ENCODE measurements at regions not wholly inside any gene's neighbourhood (a gene's known extent, or its start where the extent isn't known, plus 50 kb on each side); places are given as distances from the start of the nearest gene placed in this dataset.

DNA sequence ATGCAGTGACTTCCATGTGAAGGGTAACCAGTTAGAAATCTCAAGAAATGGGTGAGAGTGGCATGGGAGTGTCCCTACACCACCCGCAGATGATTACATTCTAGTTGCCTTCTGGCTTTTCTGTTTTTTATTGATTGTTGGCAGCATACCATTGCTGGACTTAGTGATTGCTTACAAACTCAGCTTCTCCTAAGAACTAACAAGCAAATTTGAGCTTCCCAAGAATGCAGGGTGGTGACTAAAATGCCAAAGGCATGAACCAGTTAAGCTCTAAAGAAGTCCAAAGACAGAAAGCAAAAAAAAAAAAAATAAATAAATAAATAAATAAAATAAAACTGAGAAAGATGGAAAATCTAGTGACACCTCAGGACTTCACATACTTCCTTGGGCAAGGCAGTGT lies 245.5 kb upstream of the PARD3B start:
- WGBS (ENCODE audit: low lambda C conversion rate) = 72% methylated on average over 1 of the region's 1 CpG
- Histone ChIP-seq H3K27me3 (ENCODE audit: control insufficient read depth in 1 of 2, insufficient read depth in 2 of 2, low read length in 2 of 2) (no peaks in the 10 kb centered on the region), H4K20me1 (ENCODE audit: insufficient read depth, low read length) (no peaks in the 10 kb centered on the region), H3K9ac (ENCODE audit: insufficient read depth, low read depth, low read length) (no peak overlapping the region), H3K9me3 (ENCODE audit: low read length) (no peaks in the 10 kb centered on the region), H3K4me1 (ENCODE audit: insufficient read depth, low read length) (no peaks in the 10 kb centered on the region), H3K27ac (ENCODE audit: extremely low read length, insufficient read depth, low read length) (no peak overlapping the region), H3K79me2 (ENCODE audit: insufficient read depth, low read length) (no peaks in the 10 kb centered on the region), H3K4me2 (ENCODE audit: low read depth, low read length) (no peak overlapping the region), H3K36me3 (replicated peaks in 1 of 2; ENCODE audit: control insufficient read depth in 1 of 2, insufficient read depth in 2 of 2, low read length in 2 of 2) (no peaks in the 10 kb centered on the region), H3K4me3 (replicated peaks in 1 of 3; ENCODE audit: insufficient read depth in 1 of 3, low read depth in 2 of 3, low read length in 3 of 3) (no peak overlapping the region), H2AFZ (ENCODE audit: low read length) (no peak overlapping the region)
- BruUV-seq (replicated peaks) = no TSS peak
- POLR2A ChIA-PET = no interaction called here
- FAIRE-seq (no peak), DNase-seq (ENCODE audit: low spot score) (no peak), ATAC-seq (no peak)
- CTCF ChIA-PET (ENCODE audit: low intra/inter-chr PET ratio, low total read pairs) = no interaction called here
- in situ Hi-C loops (cut with HindIII; ENCODE audit: extremely low pct_ligation_motif_present, low pct_unique_long_range_greater_than_20kb) = no loop called here
- intact Hi-C loops (cut with micrococcal nuclease; ENCODE audit: unreplicated experiment) = no loop called here
- TF ChIP-seq SRSF4 (IDR thresholded peaks at IDR 0.05; ENCODE audit: low read depth, low read length, poor library complexity, severe bottlenecking) = no peak
- TF ChIP-seq, protein P1, sequence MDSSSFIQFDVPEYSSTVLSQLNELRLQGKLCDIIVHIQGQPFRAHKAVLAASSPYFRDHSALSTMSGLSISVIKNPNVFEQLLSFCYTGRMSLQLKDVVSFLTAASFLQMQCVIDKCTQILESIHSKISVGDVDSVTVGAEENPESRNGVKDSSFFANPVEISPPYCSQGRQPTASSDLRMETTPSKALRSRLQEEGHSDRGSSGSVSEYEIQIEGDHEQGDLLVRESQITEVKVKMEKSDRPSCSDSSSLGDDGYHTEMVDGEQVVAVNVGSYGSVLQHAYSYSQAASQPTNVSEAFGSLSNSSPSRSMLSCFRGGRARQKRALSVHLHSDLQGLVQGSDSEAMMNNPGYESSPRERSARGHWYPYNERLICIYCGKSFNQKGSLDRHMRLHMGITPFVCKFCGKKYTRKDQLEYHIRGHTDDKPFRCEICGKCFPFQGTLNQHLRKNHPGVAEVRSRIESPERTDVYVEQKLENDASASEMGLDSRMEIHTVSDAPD (CRISPR knock-in tag; IDR thresholded peaks at IDR 0.05) = no peak
- TF ChIP-seq, protein P2, sequence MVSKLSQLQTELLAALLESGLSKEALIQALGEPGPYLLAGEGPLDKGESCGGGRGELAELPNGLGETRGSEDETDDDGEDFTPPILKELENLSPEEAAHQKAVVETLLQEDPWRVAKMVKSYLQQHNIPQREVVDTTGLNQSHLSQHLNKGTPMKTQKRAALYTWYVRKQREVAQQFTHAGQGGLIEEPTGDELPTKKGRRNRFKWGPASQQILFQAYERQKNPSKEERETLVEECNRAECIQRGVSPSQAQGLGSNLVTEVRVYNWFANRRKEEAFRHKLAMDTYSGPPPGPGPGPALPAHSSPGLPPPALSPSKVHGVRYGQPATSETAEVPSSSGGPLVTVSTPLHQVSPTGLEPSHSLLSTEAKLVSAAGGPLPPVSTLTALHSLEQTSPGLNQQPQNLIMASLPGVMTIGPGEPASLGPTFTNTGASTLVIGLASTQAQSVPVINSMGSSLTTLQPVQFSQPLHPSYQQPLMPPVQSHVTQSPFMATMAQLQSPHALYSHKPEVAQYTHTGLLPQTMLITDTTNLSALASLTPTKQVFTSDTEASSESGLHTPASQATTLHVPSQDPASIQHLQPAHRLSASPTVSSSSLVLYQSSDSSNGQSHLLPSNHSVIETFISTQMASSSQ (IDR thresholded peaks at IDR 0.05; ENCODE audit: low read depth) = no peak
- TF ChIP-seq, protein P2 (CRISPR knock-in tag; IDR thresholded peaks at IDR 0.05; ENCODE audit: borderline replicate concordance) = no peak
- TF ChIP-seq CERS6 (CRISPR knock-in tag; IDR thresholded peaks at IDR 0.05) = no peak
- no peak for TF ChIP-seq TGIF2 (CRISPR knock-in tag; IDR thresholded peaks at IDR 0.05)
- TF ChIP-seq POLR2AphosphoS5 (IDR thresholded peaks at IDR 0.05; ENCODE audit: low read depth, low read length) = no peak
- no peak for TF ChIP-seq CBFB (CRISPR knock-in tag; IDR thresholded peaks at IDR 0.05)
- TF ChIP-seq ZKSCAN5 (CRISPR knock-in tag; IDR thresholded peaks at IDR 0.05) = no peak
- TF ChIP-seq, protein P3, sequence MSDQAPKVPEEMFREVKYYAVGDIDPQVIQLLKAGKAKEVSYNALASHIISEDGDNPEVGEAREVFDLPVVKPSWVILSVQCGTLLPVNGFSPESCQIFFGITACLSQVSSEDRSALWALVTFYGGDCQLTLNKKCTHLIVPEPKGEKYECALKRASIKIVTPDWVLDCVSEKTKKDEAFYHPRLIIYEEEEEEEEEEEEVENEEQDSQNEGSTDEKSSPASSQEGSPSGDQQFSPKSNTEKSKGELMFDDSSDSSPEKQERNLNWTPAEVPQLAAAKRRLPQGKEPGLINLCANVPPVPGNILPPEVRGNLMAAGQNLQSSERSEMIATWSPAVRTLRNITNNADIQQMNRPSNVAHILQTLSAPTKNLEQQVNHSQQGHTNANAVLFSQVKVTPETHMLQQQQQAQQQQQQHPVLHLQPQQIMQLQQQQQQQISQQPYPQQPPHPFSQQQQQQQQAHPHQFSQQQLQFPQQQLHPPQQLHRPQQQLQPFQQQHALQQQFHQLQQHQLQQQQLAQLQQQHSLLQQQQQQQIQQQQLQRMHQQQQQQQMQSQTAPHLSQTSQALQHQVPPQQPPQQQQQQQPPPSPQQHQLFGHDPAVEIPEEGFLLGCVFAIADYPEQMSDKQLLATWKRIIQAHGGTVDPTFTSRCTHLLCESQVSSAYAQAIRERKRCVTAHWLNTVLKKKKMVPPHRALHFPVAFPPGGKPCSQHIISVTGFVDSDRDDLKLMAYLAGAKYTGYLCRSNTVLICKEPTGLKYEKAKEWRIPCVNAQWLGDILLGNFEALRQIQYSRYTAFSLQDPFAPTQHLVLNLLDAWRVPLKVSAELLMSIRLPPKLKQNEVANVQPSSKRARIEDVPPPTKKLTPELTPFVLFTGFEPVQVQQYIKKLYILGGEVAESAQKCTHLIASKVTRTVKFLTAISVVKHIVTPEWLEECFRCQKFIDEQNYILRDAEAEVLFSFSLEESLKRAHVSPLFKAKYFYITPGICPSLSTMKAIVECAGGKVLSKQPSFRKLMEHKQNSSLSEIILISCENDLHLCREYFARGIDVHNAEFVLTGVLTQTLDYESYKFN (CRISPR knock-in tag; conservative IDR thresholded peaks at IDR 0.05) = no peak
- no peak for TF ChIP-seq ZBTB7B (CRISPR knock-in tag; IDR thresholded peaks at IDR 0.05)
- TF ChIP-seq ZNF446 (CRISPR knock-in tag; IDR thresholded peaks at IDR 0.05) = no peak
- no peak for TF ChIP-seq ZBTB33 (CRISPR knock-in tag; IDR thresholded peaks at IDR 0.05)
- TF ChIP-seq HNRNPH1 (optimal IDR thresholded peaks at IDR 0.05; ENCODE audit: low read depth, low read length) = no peak
